Tibial artery (tissue), 4 donors: ENCODE measurements at regions not wholly inside any gene's neighbourhood (a gene's known extent, or its start where the extent isn't known, plus 50 kb on each side); places are given as distances from the start of the nearest gene placed in this dataset.

Source experiments
- DNase-seq, 2 donors: peaks; one replicate each; pipeline ENCODE4 v3.0.0-alpha.2; 2019
- H3K27ac ChIP-seq, 2 donors: fragments of 200-600 bp; sonication (generic) in 1 of 2; 1 replicate in 1 of 2; 2 replicates in 1 of 2; pipeline ENCODE4 v1.5.1; 2018 to 2019; ENCODE audit warnings: mild to moderate bottlenecking in 1 of 2
- H3K27me3 ChIP-seq, 2 donors: fragments of 200-600 bp; sonication (generic) in 1 of 2; one replicate each; pipeline versions ENCODE4 v1.5.1 to v1.6.0; 2016 to 2019
- H3K36me3 ChIP-seq, 3 donors: fragments of 200-600 bp; sonication (generic) in 2 of 3; one replicate each; pipeline ENCODE4 v1.5.1; 2016 to 2019; ENCODE audit warnings: mild to moderate bottlenecking in 2 of 3
- H3K4me1 ChIP-seq, 4 donors: fragments of 200-600 bp; sonication (generic) in 2 of 4; 1 replicate in 3 of 4; 2 replicates in 1 of 4; pipeline ENCODE4 v1.5.1; 2016 to 2019
- H3K4me3 ChIP-seq, 2 donors: fragments of 200-600 bp; sonication (generic) in 1 of 2; 1 replicate in 1 of 2; 2 replicates in 1 of 2; pipeline ENCODE4 v1.5.1; 2018 to 2019; ENCODE audit warnings: mild to moderate bottlenecking in 2 of 2
- H3K9me3 ChIP-seq, 3 donors: fragments of 200-600 bp; sonication (generic) in 1 of 3; one replicate each; pipeline ENCODE4 v1.5.1; 2016 to 2019
- CTCF ChIP-seq, 2 experiments: fragments of 200-600 bp in 1 of 2; fragments of 450-650 bp in 1 of 2; IDR thresholded peaks; one replicate each; pipeline ENCODE4 v1.5.1; 2017 to 2019; ENCODE audit warnings: antibody characterized with exemption in 2 of 2, mild to moderate bottlenecking in 1 of 2, moderate library complexity in 1 of 2
- intact Hi-C: fragments of 100-400 bp; cut with DNase I; formaldehyde crosslinking; loops from one replicate; pipeline ENCODE4 v1.15.0; 2023; ENCODE audit warnings: low total_unique reads

GRCh38 chr7:4549681-4550080 lies 132.4 kb upstream of the FOXK1 start:
- peak in 1 of 2 donors; percentile 35 for DNase-seq
- no peak for TF ChIP-seq CTCF (IDR thresholded peaks at IDR 0.05)
- Histone ChIP-seq H3K27ac (no peak overlapping the region), H3K4me3 (no peak overlapping the region), H3K36me3 (no peaks in the 10 kb centered on the region), H3K4me1 (no peaks in the 10 kb centered on the region), H3K9me3 (peaks cover 2 to 31% (median 13%) of the 10 kb centered on the region in 3 donors), H3K27me3 (peaks cover 0 to 4% of the 10 kb centered on the region in 2 donors)
- intact Hi-C loops: no loop called here

GRCh38 chr7:4550117-4550516 lies 132.0 kb upstream of the FOXK1 start:
- Histone ChIP-seq H3K4me3 (no peak overlapping the region), H3K9me3 (peaks cover 2 to 31% (median 13%) of the 10 kb centered on the region in 3 donors), H3K36me3 (no peaks in the 10 kb centered on the region), H3K4me1 (no peaks in the 10 kb centered on the region), H3K27ac (no peak overlapping the region), H3K27me3 (peaks cover 0 to 4% of the 10 kb centered on the region in 2 donors)
- intact Hi-C loops: no loop called here
- TF ChIP-seq CTCF (IDR thresholded peaks at IDR 0.05): no peak
- DNase-seq: no peak

GRCh38 chr7:4552985-4553384 lies 129.1 kb upstream of the FOXK1 start:
- Histone ChIP-seq H3K27me3 (peaks cover 0 to 4% of the 10 kb centered on the region in 2 donors), H3K4me1 (no peaks in the 10 kb centered on the region), H3K36me3 (no peaks in the 10 kb centered on the region), H3K4me3 (no peak overlapping the region), H3K27ac (no peak overlapping the region), H3K9me3 (peaks cover 2 to 34% (median 21%) of the 10 kb centered on the region in 3 donors)
- TF ChIP-seq CTCF (IDR thresholded peaks at IDR 0.05): no peak
- intact Hi-C loops: no loop called here
- no peak for DNase-seq

GRCh38 chr7:4556868-4557793 lies 125.0 kb upstream of the FOXK1 start:
- no peak for DNase-seq

GRCh38 chr7:4561795-4562194 lies 120.3 kb upstream of the FOXK1 start:
- no peak for TF ChIP-seq CTCF (IDR thresholded peaks at IDR 0.05)
- Histone ChIP-seq H3K4me3 (no peak overlapping the region), H3K4me1 (no peaks in the 10 kb centered on the region), H3K9me3 (no peaks in the 10 kb centered on the region), H3K27ac (no peak overlapping the region), H3K27me3 (peaks cover 0 to 18% of the 10 kb centered on the region in 2 donors), H3K36me3 (no peaks in the 10 kb centered on the region)
- intact Hi-C loops: no loop called here
- no peak for DNase-seq

More at GRCh38 chr7:4556868-4557793, 125.0 kb upstream of the FOXK1 start:
- Histone ChIP-seq H3K4me1 (no peaks in the 10 kb centered on the region), H3K27me3 (peaks cover 0 to 13% of the 10 kb centered on the region in 2 donors), H3K36me3 (no peaks in the 10 kb centered on the region), H3K4me3 (no peak overlapping the region), H3K9me3 (peaks cover 2 to 25% (median 13%) of the 10 kb centered on the region in 3 donors), H3K27ac (no peak overlapping the region)
- TF ChIP-seq CTCF (IDR thresholded peaks at IDR 0.05): no peak
- intact Hi-C loops: no loop called here
